Parathyroid adenoma (tissue), 2 donors: ENCODE measurements at regions not wholly inside any gene's neighbourhood (a gene's known extent, or its start where the extent isn't known, plus 50 kb on each side); places are given as distances from the start of the nearest gene placed in this dataset.

Experiments
- H2AFZ ChIP-seq: fragments of 300-600 bp; sonication (generic); one replicate; pipeline ENCODE4 v1.7.0; 2017; ENCODE audit warnings: antibody characterized with exemption, mild to moderate bottlenecking
- H3K27ac ChIP-seq: fragments of 300-600 bp; sonication (generic); one replicate; pipeline ENCODE4 v1.7.0; 2017
- H3K27me3 ChIP-seq: fragments of 300-600 bp; sonication (generic); one replicate; pipeline ENCODE4 v1.7.0; 2017; ENCODE audit warnings: low read length; ENCODE audit not compliant: control insufficient read depth, insufficient read depth
- H3K36me3 ChIP-seq: fragments of 300-600 bp; sonication (generic); one replicate; pipeline ENCODE4 v1.7.0; 2017; ENCODE audit warnings: low read length; ENCODE audit not compliant: control insufficient read depth, insufficient read depth
- H3K4me1 ChIP-seq: fragments of 300-600 bp; sonication (generic); one replicate; pipeline ENCODE4 v1.7.0; 2017; ENCODE audit warnings: control low read depth
- H3K4me2 ChIP-seq: fragments of 300-600 bp; sonication (generic); one replicate; pipeline ENCODE4 v1.7.0; 2017; ENCODE audit warnings: low read length
- H3K4me3 ChIP-seq: fragments of 300-600 bp; sonication (generic); one replicate; pipeline ENCODE4 v1.7.0; 2017; ENCODE audit warnings: low read depth, low read length
- H3K79me2 ChIP-seq: fragments of 300-600 bp; sonication (generic); one replicate; pipeline ENCODE4 v1.7.0; 2017; ENCODE audit warnings: control low read depth
- H3K9ac ChIP-seq: fragments of 300-600 bp; sonication (generic); one replicate; pipeline ENCODE4 v1.7.0; 2017; ENCODE audit warnings: mild to moderate bottlenecking
- H3K9me3 ChIP-seq: fragments of 300-600 bp; sonication (generic); one replicate; pipeline ENCODE4 v1.7.0; 2017; ENCODE audit warnings: low read length; ENCODE audit not compliant: control insufficient read depth
- CTCF ChIP-seq: fragments of 300-600 bp; sonication (generic); IDR thresholded peaks from one replicate; pipeline ENCODE4 v1.7.0; 2017; ENCODE audit warnings: antibody characterized with exemption, mild to moderate bottlenecking
- donor health status: primary hyperparathyroidism.

- Histone ChIP-seq H3K27me3 (no peaks in the 10 kb centered on the region), H3K4me2 (no peak overlapping the region), H3K27ac (no peak overlapping the region), H2AFZ (peak overlapping the region; percentile 62), H3K4me3 (no peak overlapping the region), H3K9me3 (no peaks in the 10 kb centered on the region), H3K36me3 (no peaks in the 10 kb centered on the region), H3K9ac (no peak overlapping the region), H3K4me1 (peaks cover 7% of the 10 kb centered on the region), H3K79me2 (no peaks in the 10 kb centered on the region)
- no peak for TF ChIP-seq CTCF
Observed at GRCh38 chr3:182709306-182709705, 84.0 kb upstream of the ATP11B start.

DNA sequence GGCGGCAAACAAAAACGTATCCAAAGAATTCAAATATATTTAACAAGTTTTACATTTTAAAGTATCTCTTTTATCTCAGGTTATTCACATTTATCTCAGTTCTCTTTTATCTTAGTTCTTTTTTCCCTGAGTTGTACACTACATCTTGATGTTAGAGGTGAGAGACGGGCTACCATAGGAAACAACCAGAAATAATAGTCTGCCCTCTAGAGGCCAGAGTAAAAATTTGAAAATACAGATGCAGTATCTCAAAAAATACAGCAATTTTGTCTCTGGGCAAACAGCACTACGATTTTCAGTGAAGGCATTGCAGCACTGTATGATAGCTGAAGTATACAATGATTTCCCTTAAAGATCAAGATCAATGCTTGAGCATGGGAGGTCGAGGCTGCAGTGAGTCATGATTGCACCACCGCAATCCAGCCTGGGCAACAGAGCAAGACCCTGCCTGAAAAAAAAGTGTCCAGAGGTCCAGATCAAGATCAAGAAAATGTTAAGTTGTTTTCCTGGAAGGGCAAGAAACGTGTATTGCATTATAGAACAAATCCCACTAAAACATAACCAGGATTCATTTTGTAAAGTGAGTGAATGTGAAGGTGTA, 82.6 kb upstream of the ATP11B start:
- Histone ChIP-seq H3K4me1 (no peaks in the 10 kb centered on the region), H3K36me3 (no peaks in the 10 kb centered on the region), H3K79me2 (no peaks in the 10 kb centered on the region), H2AFZ (no peak overlapping the region), H3K27ac (no peak overlapping the region), H3K9ac (no peak overlapping the region), H3K4me2 (no peak overlapping the region), H3K27me3 (no peaks in the 10 kb centered on the region), H3K4me3 (no peak overlapping the region), H3K9me3 (no peaks in the 10 kb centered on the region)
- TF ChIP-seq CTCF = peak; percentile 75

- H3K4me3 ChIP-seq = no peak overlapping the region
- H3K9ac ChIP-seq = no peak overlapping the region
- H3K79me2 ChIP-seq = no peaks in the 10 kb centered on the region
- no peaks in the 10 kb centered on the region for H3K9me3 ChIP-seq
- no peak for TF ChIP-seq CTCF
- no peak overlapping the region for H3K4me2 ChIP-seq
- H3K27ac ChIP-seq = no peak overlapping the region
- H3K27me3 ChIP-seq = no peaks in the 10 kb centered on the region
- no peaks in the 10 kb centered on the region for H3K4me1 ChIP-seq
- H3K36me3 ChIP-seq = no peaks in the 10 kb centered on the region
- no peak overlapping the region for H2AFZ ChIP-seq
Observed at GRCh38 chr3:182711261-182711683, 82.0 kb upstream of the ATP11B start.

- no peaks in the 10 kb centered on the region for H3K79me2 ChIP-seq
- H3K4me2 ChIP-seq = no peak overlapping the region
- no peaks in the 10 kb centered on the region for H3K4me1 ChIP-seq
- no peak overlapping the region for H3K4me3 ChIP-seq
- no peak overlapping the region for H3K27ac ChIP-seq
- H3K27me3 ChIP-seq = no peaks in the 10 kb centered on the region
- H2AFZ ChIP-seq = no peak overlapping the region
- H3K9ac ChIP-seq = no peak overlapping the region
- no peaks in the 10 kb centered on the region for H3K9me3 ChIP-seq
- H3K36me3 ChIP-seq = no peaks in the 10 kb centered on the region
- no peak for TF ChIP-seq CTCF
Observed at GRCh38 chr3:182711853-182712252, 81.5 kb upstream of the ATP11B start.

GRCh38 chr3:182713111-182713510, 80.2 kb upstream of the ATP11B start:
- H3K36me3 ChIP-seq = no peaks in the 10 kb centered on the region
- no peaks in the 10 kb centered on the region for H3K79me2 ChIP-seq
- H3K27ac ChIP-seq = no peak overlapping the region
- H3K4me1 ChIP-seq = no peaks in the 10 kb centered on the region
- no peak overlapping the region for H3K4me2 ChIP-seq
- no peaks in the 10 kb centered on the region for H3K9me3 ChIP-seq
- TF ChIP-seq CTCF = no peak
- H3K27me3 ChIP-seq = no peaks in the 10 kb centered on the region
- H3K9ac ChIP-seq = no peak overlapping the region
- no peak overlapping the region for H3K4me3 ChIP-seq
- no peak overlapping the region for H2AFZ ChIP-seq
